ENCODE measurements at regions not wholly inside any gene's neighbourhood (a gene's known extent, or its start where the extent isn't known, plus 50 kb on each side); places are given as distances from the start of the nearest gene placed in this dataset.
"Not testable (repeated sequence)": the region's sequence is repeated elsewhere in the genome, so short reads cannot be mapped to it uniquely, and the experiment has no call there.

- DNase-seq (ENCODE audit: low read depth in 3 of 3), result no peak
These were observed 290.5 kb upstream of the RASA1 start for GRCh38 chr5:86977190-86977589.

- DNase-seq (ENCODE audit: low read depth in 3 of 3), result no peak
These were observed 289.9 kb upstream of the RASA1 start for GRCh38 chr5:86977808-86978207.

GRCh38 chr5:86979811-86980411, 287.8 kb upstream of the RASA1 start:
- no peak for DNase-seq (ENCODE audit: low read depth in 3 of 3)

GRCh38 chr5:86981898-86982297, 285.8 kb upstream of the RASA1 start:
- DNase-seq (ENCODE audit: low read depth in 3 of 3), result no peak

GRCh38 chr5:86983208-86983607, 284.5 kb upstream of the RASA1 start:
- DNase-seq (ENCODE audit: low read depth in 3 of 3), result no peak

GRCh38 chr5:86986837-86987236, 280.8 kb upstream of the RASA1 start:
- DNase-seq (ENCODE audit: low read depth in 3 of 3), result no peak

GRCh38 chr5:86997516-86997915, 270.2 kb upstream of the RASA1 start:
- DNase-seq (ENCODE audit: low read depth in 3 of 3), result no peak

GRCh38 chr5:86999951-87000350, 267.7 kb upstream of the RASA1 start:
- DNase-seq (ENCODE audit: low read depth in 3 of 3), result no peak

- DNase-seq (ENCODE audit: low read depth in 3 of 3), result no peak
These were observed 265.2 kb upstream of the RASA1 start for GRCh38 chr5:87002485-87002884.

- DNase-seq (ENCODE audit: low read depth in 3 of 3), result no peak
These were observed 263.6 kb upstream of the RASA1 start for GRCh38 chr5:87004101-87004500.

GRCh38 chr5:87007737-87008136, 259.9 kb upstream of the RASA1 start:
- DNase-seq (ENCODE audit: low read depth in 3 of 3), result no peak

- no peak for DNase-seq (ENCODE audit: low read depth in 3 of 3)
These were observed 258.7 kb upstream of the RASA1 start for GRCh38 chr5:87008751-87009560.

GRCh38 chr5:87010736-87011135, 256.9 kb upstream of the RASA1 start:
- no peak for DNase-seq (ENCODE audit: low read depth in 3 of 3)

GRCh38 chr5:87015901-87016300, 251.8 kb upstream of the RASA1 start:
- no peak for DNase-seq (ENCODE audit: low read depth in 3 of 3)

- no peak for DNase-seq (ENCODE audit: low read depth in 3 of 3)
These were observed 247.4 kb upstream of the RASA1 start for GRCh38 chr5:87020099-87020934.

GRCh38 chr5:87022415-87022814, 245.3 kb upstream of the RASA1 start:
- no peak for DNase-seq (ENCODE audit: low read depth in 3 of 3)

- DNase-seq (ENCODE audit: low read depth in 3 of 3), result no peak
These were observed 240.1 kb upstream of the RASA1 start for GRCh38 chr5:87027570-87027969.

- DNase-seq (ENCODE audit: low read depth in 3 of 3), result no peak
These were observed 237.7 kb upstream of the RASA1 start for GRCh38 chr5:87029951-87030350.

- no peak for DNase-seq (ENCODE audit: low read depth in 3 of 3)
These were observed 237.0 kb upstream of the RASA1 start for GRCh38 chr5:87030699-87031098.

GRCh38 chr5:87034557-87034956, 233.1 kb upstream of the RASA1 start:
- no peak for DNase-seq (ENCODE audit: low read depth in 3 of 3)

- no peak for DNase-seq (ENCODE audit: low read depth in 3 of 3)
These were observed 225.1 kb upstream of the RASA1 start for GRCh38 chr5:87042554-87042953.

- DNase-seq (ENCODE audit: low read depth in 3 of 3), result no peak
These were observed 219.5 kb upstream of the RASA1 start for GRCh38 chr5:87048156-87048555.

GRCh38 chr5:87049012-87049411, 218.7 kb upstream of the RASA1 start:
- not testable (repeated sequence) for DNase-seq (ENCODE audit: low read depth in 3 of 3)

All from stimulated activated CD4-positive, alpha-beta T cell treated with anti-CD3 and anti-CD28 coated beads, TNF-alpha, amount 100 ng/mL, for 4 hours (primary cell).